Retina (tissue), 1 donor: ENCODE measurements at regions not wholly inside any gene's neighbourhood (a gene's known extent, or its start where the extent isn't known, plus 50 kb on each side); places are given as distances from the start of the nearest gene placed in this dataset.

Source experiments
- DNase-seq: peaks from one replicate; pipeline ENCODE4 v3.0.0-alpha.2; 2016

GRCh38 chr5:4662756-4663155 is 477.4 kb upstream of the ADAMTS16 start:
- DNase-seq = peak; percentile 34

DNA sequence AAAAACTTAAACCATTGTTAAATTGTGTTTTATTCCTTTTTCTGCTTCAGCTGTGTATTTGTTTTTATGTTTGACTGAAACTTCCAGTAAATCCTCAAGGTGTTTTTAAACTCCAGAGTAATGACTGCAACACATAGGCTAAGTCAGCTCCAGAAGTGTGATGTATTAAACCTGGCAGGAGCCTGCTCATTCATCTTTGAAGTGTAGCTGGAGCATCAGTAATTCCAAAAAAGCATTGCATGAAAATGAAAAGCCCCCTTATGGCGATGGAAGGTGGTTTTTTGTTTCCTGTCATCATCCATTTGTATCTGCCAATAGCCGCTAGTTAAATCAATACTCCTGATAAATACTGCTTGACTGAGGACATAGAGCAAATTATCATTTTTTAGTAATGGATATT is 474.2 kb upstream of the ADAMTS16 start:
- peak; percentile 44 for DNase-seq

DNA sequence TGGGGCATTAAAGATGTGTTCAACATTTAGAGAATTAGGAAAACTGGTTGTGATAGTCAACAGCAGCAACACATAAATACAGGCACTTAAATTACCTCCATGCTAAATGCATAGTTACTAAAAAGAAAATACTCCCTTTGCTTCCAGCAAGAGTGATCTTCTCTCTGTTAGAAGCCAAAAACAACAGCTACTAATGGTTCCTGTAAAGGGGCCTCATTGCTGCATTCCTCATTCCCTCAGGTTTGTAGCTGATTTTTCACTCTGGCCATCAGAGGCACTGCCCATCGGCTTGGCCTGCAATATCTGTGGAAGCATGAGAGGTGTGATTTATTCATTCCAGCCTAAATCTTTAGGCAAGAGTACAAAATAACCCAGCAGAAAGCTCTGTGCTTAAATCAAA is 466.0 kb upstream of the ADAMTS16 start:
- no peak for DNase-seq

GRCh38 chr5:4676934-4677333 is 463.2 kb upstream of the ADAMTS16 start:
- no peak for DNase-seq

DNA sequence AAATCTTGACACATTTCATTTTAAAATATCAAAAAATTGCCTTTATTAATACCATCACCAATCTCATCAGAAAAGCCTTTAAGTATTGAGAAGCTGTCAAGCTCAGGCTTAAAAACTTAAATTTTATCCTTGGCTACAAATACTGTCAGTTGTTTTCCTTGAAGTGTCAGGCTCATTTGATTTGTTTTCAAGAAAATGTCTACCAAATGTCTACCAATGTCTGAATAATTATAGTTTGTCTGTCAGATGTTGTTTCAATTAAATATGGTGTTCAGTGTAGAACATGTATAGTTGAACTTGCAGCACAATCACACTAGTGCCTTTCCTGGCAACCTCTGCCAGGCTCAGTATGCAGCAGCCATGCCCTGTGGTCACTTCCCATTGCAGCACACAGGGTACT is 455.2 kb upstream of the ADAMTS16 start:
- DNase-seq = no peak

DNA sequence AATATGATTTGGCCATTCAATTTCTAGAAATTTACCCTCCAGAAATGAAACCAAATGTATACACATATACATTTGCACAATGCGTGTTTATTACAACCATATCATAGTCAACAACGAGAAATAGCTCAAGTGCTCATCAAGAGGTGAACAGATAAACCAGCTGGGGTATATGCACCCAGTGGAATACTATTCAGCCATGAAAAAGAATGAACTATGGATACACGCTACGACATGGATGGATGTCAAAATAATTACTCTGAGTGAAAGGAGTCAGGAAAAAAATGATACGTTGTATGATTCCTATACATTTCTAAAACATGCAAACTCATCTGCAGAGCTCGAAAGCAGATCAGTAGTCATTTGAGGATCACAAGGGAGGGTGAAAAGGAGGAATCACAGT is 441.5 kb upstream of the ADAMTS16 start:
- DNase-seq = no peak

DNA sequence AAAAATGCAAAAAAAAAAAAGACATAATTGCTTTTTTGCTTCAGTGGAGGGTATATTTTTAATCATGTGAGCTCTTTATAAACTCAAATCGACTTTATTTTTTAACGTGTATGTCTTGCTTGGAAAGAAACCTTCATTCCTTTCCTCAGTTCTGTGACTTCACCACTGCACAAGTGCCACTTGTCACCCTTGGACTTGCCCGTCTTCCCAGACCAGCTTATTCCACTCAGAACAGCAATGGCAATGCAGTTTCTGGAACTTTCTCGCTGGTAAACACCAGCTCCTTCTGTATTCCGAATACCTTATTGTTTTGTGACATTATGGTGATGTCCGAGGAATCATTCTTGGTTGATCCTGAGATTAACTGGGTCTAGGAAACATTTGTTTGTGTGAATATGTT is 440.5 kb upstream of the ADAMTS16 start:
- no peak for DNase-seq

GRCh38 chr5:4700069-4700468 is 440.1 kb upstream of the ADAMTS16 start:
- peak; percentile 77 for DNase-seq

- no peak for DNase-seq
These were observed 439.3 kb upstream of the ADAMTS16 start for GRCh38 chr5:4700871-4701270.

DNA sequence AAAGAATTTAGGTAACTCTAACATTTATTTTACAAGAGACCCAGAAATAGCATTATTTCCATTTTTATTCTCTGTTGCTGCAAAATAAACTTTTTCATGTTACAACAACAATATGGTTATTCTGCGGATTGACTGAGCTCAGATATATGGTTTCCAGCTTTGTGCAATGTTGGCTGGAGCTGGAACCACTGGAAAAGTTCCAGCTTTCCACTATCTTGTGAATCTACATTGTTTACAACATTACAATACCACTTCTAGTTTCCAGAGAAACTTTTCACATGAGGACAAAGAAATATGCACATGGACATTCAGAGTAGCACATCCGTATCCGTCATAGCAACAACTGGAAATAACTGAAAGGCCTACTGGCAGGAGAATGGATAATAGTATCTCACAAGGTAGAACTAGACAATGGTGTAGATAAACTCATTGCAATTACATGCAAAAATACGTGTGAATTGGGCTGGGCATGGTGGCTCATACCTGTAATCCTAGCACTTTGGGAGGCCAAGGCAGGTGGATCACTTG is 436.1 kb upstream of the ADAMTS16 start:
- no peak for DNase-seq

- no peak for DNase-seq
These were observed 435.2 kb upstream of the ADAMTS16 start for GRCh38 chr5:4704951-4705350.

- peak; percentile 34 for DNase-seq
These were observed 423.3 kb upstream of the ADAMTS16 start for GRCh38 chr5:4716781-4717180.

- DNase-seq = no peak
These were observed 422.7 kb upstream of the ADAMTS16 start for GRCh38 chr5:4717446-4717845.

DNA sequence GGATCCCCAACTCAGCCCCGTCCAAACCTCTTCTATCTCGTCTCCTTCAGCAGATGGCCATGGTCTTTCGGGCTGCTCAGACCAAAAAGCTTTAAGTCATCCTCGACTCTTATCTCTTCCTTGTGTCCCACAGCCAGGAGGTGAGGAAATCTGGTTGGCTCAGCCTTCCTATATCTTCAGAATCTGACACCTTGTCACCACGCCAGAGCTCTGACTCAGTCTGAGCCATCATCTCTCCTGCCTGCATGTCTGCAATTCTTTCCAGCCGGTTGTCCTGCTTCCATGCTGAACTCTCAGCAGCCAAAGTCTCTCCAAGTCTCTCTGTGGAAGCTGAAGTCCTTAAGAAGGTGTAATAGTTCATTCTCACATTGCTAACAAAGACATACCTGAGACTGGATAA is 419.3 kb upstream of the ADAMTS16 start:
- DNase-seq = no peak

GRCh38 chr5:4722886-4723285 is 417.2 kb upstream of the ADAMTS16 start:
- DNase-seq = no peak

GRCh38 chr5:4725594-4725993 is 414.5 kb upstream of the ADAMTS16 start:
- DNase-seq = no peak

GRCh38 chr5:4730279-4730678 is 409.9 kb upstream of the ADAMTS16 start:
- no peak for DNase-seq

DNA sequence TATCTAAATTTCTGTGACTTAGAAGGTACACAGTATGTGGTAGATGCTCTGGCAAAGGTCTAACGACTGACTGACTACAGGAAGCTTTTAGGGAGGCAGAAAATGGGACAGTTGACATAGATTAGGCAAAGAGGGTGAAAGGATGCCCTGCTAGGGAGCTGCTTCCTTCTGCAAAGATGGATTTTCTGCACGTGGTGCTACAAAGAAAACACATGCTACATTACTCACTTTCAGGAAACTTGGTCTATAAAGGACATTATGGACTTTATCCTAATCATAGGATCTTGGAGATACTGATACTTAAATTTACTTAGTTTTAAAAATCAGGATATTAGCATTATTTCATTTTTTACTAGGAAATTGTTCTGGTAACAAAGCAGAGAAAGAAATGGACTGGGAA is 405.8 kb upstream of the ADAMTS16 start:
- no peak for DNase-seq

- no peak for DNase-seq
These were observed 404.9 kb upstream of the ADAMTS16 start for GRCh38 chr5:4735261-4735660.

DNA sequence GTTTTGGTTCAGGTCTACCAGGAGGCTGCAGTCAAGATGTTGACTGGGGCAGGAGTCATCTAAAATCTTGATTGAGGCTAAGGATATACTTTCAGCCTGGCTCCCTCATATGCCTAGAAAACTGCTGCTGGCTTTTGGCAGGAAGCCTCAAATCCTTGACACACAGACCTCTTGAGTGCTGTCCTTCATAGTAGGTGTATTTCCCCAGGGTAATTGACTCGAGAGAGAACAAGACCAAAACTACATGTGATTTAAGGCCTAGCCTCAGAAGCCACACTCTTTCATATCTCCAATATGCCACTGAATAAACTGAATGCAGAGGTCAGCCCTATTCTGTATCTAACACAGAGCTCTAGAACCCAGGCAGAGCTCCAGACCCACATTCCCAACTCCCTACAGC is 402.3 kb upstream of the ADAMTS16 start:
- no peak for DNase-seq

DNA sequence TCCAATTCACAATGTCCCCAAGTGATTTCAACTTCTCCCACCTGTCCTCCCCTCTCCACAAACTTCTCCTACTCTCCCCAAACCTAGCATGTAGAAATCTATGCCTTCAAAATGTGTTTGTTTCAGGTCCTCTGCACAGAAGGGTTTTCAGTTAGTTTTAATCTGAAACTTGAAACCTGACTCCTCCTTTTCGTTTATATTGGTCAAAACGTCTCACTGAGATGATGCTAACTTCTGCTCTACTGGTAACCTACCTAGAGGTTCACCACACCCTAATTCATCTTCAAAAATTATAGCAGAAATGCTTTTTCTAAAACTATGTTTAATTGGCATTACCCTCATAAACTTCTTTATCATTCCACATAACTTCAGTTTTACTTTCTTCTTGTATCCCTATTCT is 401.8 kb upstream of the ADAMTS16 start:
- DNase-seq = no peak

- peak; percentile 22 for DNase-seq
These were observed 400.0 kb upstream of the ADAMTS16 start for GRCh38 chr5:4740156-4740555.

- no peak for DNase-seq
These were observed 381.6 kb upstream of the ADAMTS16 start for GRCh38 chr5:4758550-4758949.

GRCh38 chr5:4758996-4759395 is 381.1 kb upstream of the ADAMTS16 start:
- no peak for DNase-seq

GRCh38 chr5:4762316-4762715 is 377.8 kb upstream of the ADAMTS16 start:
- no peak for DNase-seq

DNA sequence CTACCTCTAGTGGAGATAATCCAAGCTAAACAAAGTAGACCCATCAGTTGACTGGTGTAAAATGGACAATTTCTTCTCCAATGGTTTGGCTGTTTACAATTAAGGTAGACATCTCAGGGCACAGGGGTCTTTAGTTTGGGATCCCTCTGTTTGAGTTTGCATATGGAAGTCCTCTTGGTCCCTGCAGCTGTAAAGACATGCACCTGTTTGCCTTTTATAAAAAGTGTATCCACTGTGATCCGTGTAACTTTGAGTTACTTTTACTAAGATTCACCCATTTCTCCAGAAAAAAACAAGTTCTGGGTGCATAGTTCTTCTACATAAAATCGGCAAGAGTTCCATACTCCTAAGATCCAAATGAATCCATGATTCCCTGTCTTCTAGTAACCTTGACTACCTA is 374.7 kb upstream of the ADAMTS16 start:
- DNase-seq = no peak
